OCI-LY1 (cell line): ENCODE measurements at regions not wholly inside any gene's neighbourhood (a gene's known extent, or its start where the extent isn't known, plus 50 kb on each side); places are given as distances from the start of the nearest gene placed in this dataset.

Source experiments
- H2AFZ ChIP-seq: fragments of 200-600 bp; sonication (generic), shearing (Covaris generic); 2 replicates; pipeline ENCODE4 v1.6.0; 2014; ENCODE audit warnings: antibody characterized with exemption, mild to moderate bottlenecking, low read length
- H3F3A ChIP-seq: fragments of 200-600 bp; sonication (generic), shearing (Covaris generic); 2 replicates; pipeline ENCODE4 v1.6.0; 2014; ENCODE audit warnings: mild to moderate bottlenecking, antibody characterized with exemption, low read length, moderate library complexity; ENCODE audit not compliant: insufficient read depth
- H3K27ac ChIP-seq: fragments of 200-600 bp; sonication (generic); 2 replicates; pipeline ENCODE4 v1.5.1; 2014; ENCODE audit warnings: low read length, mixed run types, mild to moderate bottlenecking, low read depth; ENCODE audit not compliant: poor library complexity, severe bottlenecking
- H3K27me3 ChIP-seq: fragments of 200-600 bp; sonication (generic); 2 replicates; pipeline ENCODE4 v1.6.0; 2014; ENCODE audit warnings: antibody characterized with exemption, mild to moderate bottlenecking, low read length, moderate library complexity; ENCODE audit not compliant: insufficient read depth
- H3K36me3 ChIP-seq: fragments of 200-600 bp; sonication (generic); 2 replicates; pipeline ENCODE4 v1.6.1; 2014; ENCODE audit warnings: mild to moderate bottlenecking, antibody characterized with exemption, low read length, moderate library complexity, mixed read lengths; ENCODE audit not compliant: insufficient read depth
- H3K4me1 ChIP-seq: fragments of 200-600 bp; sonication (generic); 2 replicates; pipeline ENCODE4 v1.5.1; 2014; ENCODE audit warnings: mild to moderate bottlenecking, low read length, moderate library complexity; ENCODE audit not compliant: insufficient read depth, severe bottlenecking
- H3K4me2 ChIP-seq: fragments of 200-600 bp; sonication (generic), shearing (Covaris generic); 2 replicates; pipeline ENCODE4 v1.6.1; 2014; ENCODE audit warnings: low read length
- H3K4me3 ChIP-seq: fragments of 200-600 bp; sonication (generic); 2 replicates; pipeline ENCODE4 v1.5.1; 2014; ENCODE audit warnings: low read length, low read depth, mild to moderate bottlenecking, mixed read lengths; ENCODE audit not compliant: poor library complexity, severe bottlenecking
- H3K79me2 ChIP-seq: fragments of 200-600 bp; shearing (Covaris generic); 2 replicates; pipeline ENCODE4 v1.6.1; 2016; ENCODE audit warnings: mixed run types, low read length, mixed read lengths; ENCODE audit not compliant: insufficient read depth
- H3K9ac ChIP-seq: fragments of 200-600 bp; sonication (generic), shearing (Covaris generic); 2 replicates; pipeline ENCODE4 v1.6.1; 2014; ENCODE audit warnings: mild to moderate bottlenecking, low read length, mixed read lengths
- H3K9me2 ChIP-seq: fragments of 200-600 bp; sonication (generic), shearing (Covaris generic); 2 replicates; pipeline ENCODE4 v1.6.1; 2014; ENCODE audit warnings: low read depth, mild to moderate bottlenecking, low read length, mixed read lengths
- H3K9me3 ChIP-seq: fragments of 200-600 bp; shearing (Covaris generic); 2 replicates; pipeline ENCODE4 v1.6.1; 2014; ENCODE audit warnings: low read length, mixed read lengths
- H4K20me1 ChIP-seq: fragments of 200-600 bp; sonication (generic), shearing (Covaris generic); 2 replicates; pipeline ENCODE4 v1.6.0; 2016; ENCODE audit warnings: mild to moderate bottlenecking, low read length; ENCODE audit not compliant: insufficient read depth
- EZH2 ChIP-seq: fragments of 200-600 bp; sonication (generic), shearing (Covaris generic); IDR thresholded peaks from 2 replicates; pipeline ENCODE4 v1.8.0; 2017; ENCODE audit warnings: borderline replicate concordance, mixed run types, mild to moderate bottlenecking, antibody characterized with exemption, low read length, moderate library complexity, mixed read lengths
- TF ChIP-seq, protein P1 (sequence below): fragments of 200-600 bp; sonication (generic), shearing (Covaris generic); IDR thresholded peaks from 2 replicates; pipeline ENCODE4 v1.5.1; 2017; ENCODE audit warnings: mild to moderate bottlenecking, antibody characterized with exemption, low read length, moderate library complexity, mixed read lengths

- TF ChIP-seq EZH2: no peak
- TF ChIP-seq, protein P1, sequence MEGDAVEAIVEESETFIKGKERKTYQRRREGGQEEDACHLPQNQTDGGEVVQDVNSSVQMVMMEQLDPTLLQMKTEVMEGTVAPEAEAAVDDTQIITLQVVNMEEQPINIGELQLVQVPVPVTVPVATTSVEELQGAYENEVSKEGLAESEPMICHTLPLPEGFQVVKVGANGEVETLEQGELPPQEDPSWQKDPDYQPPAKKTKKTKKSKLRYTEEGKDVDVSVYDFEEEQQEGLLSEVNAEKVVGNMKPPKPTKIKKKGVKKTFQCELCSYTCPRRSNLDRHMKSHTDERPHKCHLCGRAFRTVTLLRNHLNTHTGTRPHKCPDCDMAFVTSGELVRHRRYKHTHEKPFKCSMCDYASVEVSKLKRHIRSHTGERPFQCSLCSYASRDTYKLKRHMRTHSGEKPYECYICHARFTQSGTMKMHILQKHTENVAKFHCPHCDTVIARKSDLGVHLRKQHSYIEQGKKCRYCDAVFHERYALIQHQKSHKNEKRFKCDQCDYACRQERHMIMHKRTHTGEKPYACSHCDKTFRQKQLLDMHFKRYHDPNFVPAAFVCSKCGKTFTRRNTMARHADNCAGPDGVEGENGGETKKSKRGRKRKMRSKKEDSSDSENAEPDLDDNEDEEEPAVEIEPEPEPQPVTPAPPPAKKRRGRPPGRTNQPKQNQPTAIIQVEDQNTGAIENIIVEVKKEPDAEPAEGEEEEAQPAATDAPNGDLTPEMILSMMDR: no peak
- Histone ChIP-seq H3K9me3 (no peaks in the 10 kb centered on the region), H3K9ac (no peak overlapping the region), H3K4me1 (peaks cover 5% of the 10 kb centered on the region), H4K20me1 (no peaks in the 10 kb centered on the region), H2AFZ (no peak overlapping the region), H3K79me2 (no peaks in the 10 kb centered on the region), H3K27me3 (peaks cover 6% of the 10 kb centered on the region; the same call in 1 of the 2 replicates), H3K4me2 (no peak overlapping the region), H3F3A (no peaks in the 10 kb centered on the region), H3K27ac (no peak overlapping the region), H3K9me2 (no peaks in the 10 kb centered on the region), H3K4me3 (no peak overlapping the region), H3K36me3 (no peaks in the 10 kb centered on the region)
Measured at GRCh38 chr1:59028048-59028447, 244.2 kb upstream of the JUN start.

DNA sequence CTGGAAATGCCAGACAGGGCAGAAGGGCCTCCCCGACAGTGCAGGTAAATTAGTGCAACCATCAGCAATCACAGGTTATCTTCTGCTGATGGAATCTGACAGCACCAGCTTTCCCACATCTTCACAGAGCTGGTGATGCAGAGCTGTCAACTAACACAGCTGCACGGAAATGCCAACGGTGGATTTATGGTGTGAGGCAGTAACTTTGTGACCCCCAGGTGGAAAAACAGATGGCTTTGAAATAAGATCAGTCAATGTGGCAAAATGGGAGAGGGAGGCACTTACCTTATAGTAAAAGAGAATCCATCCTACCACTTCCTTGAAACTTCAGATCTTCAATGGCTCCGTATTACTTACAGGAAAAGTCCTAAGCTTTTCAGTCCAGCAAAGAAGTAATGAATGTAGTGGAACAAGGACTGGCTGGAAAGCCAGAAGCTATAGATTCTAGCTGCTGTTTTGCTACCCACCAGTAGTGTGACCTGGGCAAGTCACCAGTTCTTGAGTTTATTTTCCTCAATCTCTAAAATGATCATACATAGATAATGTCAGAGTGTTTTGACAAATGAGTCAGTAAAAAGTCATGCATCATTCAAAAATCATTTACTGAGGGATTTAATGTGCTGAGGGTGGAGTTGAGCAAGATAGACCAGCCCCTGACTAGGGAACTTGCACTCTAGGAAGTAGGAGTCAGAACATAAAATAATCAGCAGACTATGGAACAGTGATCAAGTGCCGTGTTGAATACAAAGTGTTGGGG lies 245.7 kb upstream of the JUN start:
- Histone ChIP-seq H3K36me3 (no peaks in the 10 kb centered on the region), H3K4me2 (no peak overlapping the region), H3K9me2 (no peaks in the 10 kb centered on the region), H3K9ac (no peak overlapping the region), H3K9me3 (no peaks in the 10 kb centered on the region), H3K27ac (no peak overlapping the region), H2AFZ (no peak overlapping the region), H3F3A (no peaks in the 10 kb centered on the region), H3K4me3 (no peak overlapping the region), H3K4me1 (peaks cover 5% of the 10 kb centered on the region), H3K79me2 (no peaks in the 10 kb centered on the region), H4K20me1 (no peaks in the 10 kb centered on the region), H3K27me3 (peaks cover 6% of the 10 kb centered on the region; the same call in 1 of the 2 replicates)
- TF ChIP-seq EZH2: no peak
- TF ChIP-seq, protein P1: no peak

DNA sequence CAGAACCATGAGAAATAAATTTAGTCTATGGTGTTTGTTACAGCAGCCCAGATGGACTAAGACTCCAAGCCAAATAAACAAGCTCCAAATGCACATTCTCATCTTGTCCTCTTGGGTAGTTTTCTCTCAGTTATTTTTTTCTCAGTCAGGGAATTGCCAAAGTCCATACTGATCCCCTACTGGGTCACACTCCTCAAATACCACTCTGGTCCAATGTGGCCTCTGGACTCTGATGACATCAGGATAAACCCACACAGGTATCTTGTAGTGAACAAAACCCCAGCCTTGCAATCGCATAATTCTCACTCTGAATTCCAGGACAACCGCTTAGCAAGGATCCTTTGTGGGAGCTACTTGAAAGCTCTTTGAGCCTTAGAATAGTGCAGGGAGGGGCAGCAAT lies 248.4 kb upstream of the JUN start:
- H3K36me3 ChIP-seq: no peaks in the 10 kb centered on the region
- no peaks in the 10 kb centered on the region for H3K9me2 ChIP-seq
- peaks cover 6% of the 10 kb centered on the region; the same call in 1 of the 2 replicates for H3K27me3 ChIP-seq
- no peak overlapping the region for H3K4me2 ChIP-seq
- TF ChIP-seq, protein P1: no peak
- no peak for TF ChIP-seq EZH2
- H2AFZ ChIP-seq: no peak overlapping the region
- no peaks in the 10 kb centered on the region for H3K4me1 ChIP-seq
- H3F3A ChIP-seq: no peaks in the 10 kb centered on the region
- no peak overlapping the region for H3K9ac ChIP-seq
- no peak overlapping the region for H3K4me3 ChIP-seq
- no peak overlapping the region for H3K27ac ChIP-seq
- no peaks in the 10 kb centered on the region for H3K9me3 ChIP-seq
- no peaks in the 10 kb centered on the region for H4K20me1 ChIP-seq
- H3K79me2 ChIP-seq: no peaks in the 10 kb centered on the region
